SK-N-SH (cell line): ENCODE measurements at regions not wholly inside any gene's neighbourhood (a gene's known extent, or its start where the extent isn't known, plus 50 kb on each side); places are given as distances from the start of the nearest gene placed in this dataset.

Experiments used
- CTCF ChIA-PET: fragments of 300-600, 350-600 bp; formaldehyde crosslinking; extraction: SDS; loops from one replicate; lab custom pipeline; 2021; lab: Yijun Ruan, JAX
- POLR2A ChIA-PET: fragments of 350-600 bp; sonication (Branson Sonifier 250); formaldehyde crosslinking; extraction: SDS; loops from one replicate; lab custom pipeline; 2020; ENCODE audit warnings: antibody characterized with exemption, inconsistent platforms; lab: Yijun Ruan, JAX
- DNase-seq: peaks from one replicate; pipeline ENCODE4 v3.0.0; 2012
- H2AFZ ChIP-seq: fragments of 200-600 bp; sonication (generic); 2 replicates; pipeline ENCODE4 v1.8.1; 2016; ENCODE audit warnings: antibody characterized with exemption, mild to moderate bottlenecking, low read depth
- H3F3A ChIP-seq: fragments of 200-600 bp; sonication (generic); replicated peaks from 2 replicates; pipeline ENCODE3; 2016; ENCODE audit warnings: antibody characterized with exemption, mild to moderate bottlenecking; ENCODE audit not compliant: insufficient read depth
- H3K27ac ChIP-seq, 2 experiments: fragments of 200-500 bp in 1 of 2; fragments of 200-600 bp in 1 of 2; sonication (Bioruptor generic) in 1 of 2; sonication (generic), shearing (Covaris generic) in 1 of 2; 2 replicates each; pipeline versions ENCODE4 v1.5.1 to v1.6.1; 2014 to 2016; ENCODE audit warnings: low read depth in 2 of 2, inconsistent platforms in 1 of 2, low read length in 1 of 2, mild to moderate bottlenecking in 1 of 2, mixed read lengths in 1 of 2
- H3K27me3 ChIP-seq: fragments of 200-600 bp; sonication (generic), shearing (Covaris generic); 2 replicates; pipeline ENCODE4 v1.6.1; 2016; ENCODE audit warnings: mixed run types; ENCODE audit not compliant: insufficient read depth
- H3K36me3 ChIP-seq, 2 experiments: fragments of 200-500 bp in 1 of 2; fragments of 200-600 bp in 1 of 2; sonication (Bioruptor generic) in 1 of 2; sonication (generic) in 1 of 2; replicated peaks in 1 of 2; 2 replicates each; pipeline versions ENCODE3 to v1.5.1; 2014 to 2016; ENCODE audit warnings: low read length in 1 of 2, mild to moderate bottlenecking in 1 of 2; ENCODE audit not compliant: insufficient read depth in 2 of 2, control insufficient read depth in 1 of 2
- H3K4me1 ChIP-seq, 2 experiments: fragments of 200-500 bp in 1 of 2; fragments of 200-600 bp in 1 of 2; sonication (Bioruptor generic) in 1 of 2; sonication (generic), shearing (Covaris generic) in 1 of 2; 2 replicates each; pipeline versions ENCODE4 v1.5.1 to v1.6.1; 2014 to 2016; ENCODE audit warnings: low read depth in 1 of 2, low read length in 1 of 2, mixed run types in 1 of 2; ENCODE audit not compliant: insufficient read depth in 2 of 2, control insufficient read depth in 1 of 2
- H3K4me2 ChIP-seq: fragments of 200-600 bp; sonication (generic), shearing (Covaris generic); 2 replicates; pipeline ENCODE4 v1.6.1; 2017; ENCODE audit warnings: mixed run types
- H3K4me3 ChIP-seq, 2 experiments: fragments of 200-500 bp in 1 of 2; fragments of 200-600 bp in 1 of 2; sonication (Bioruptor generic) in 1 of 2; sonication (generic), shearing (Covaris generic) in 1 of 2; 2 replicates each; pipeline versions ENCODE4 v1.5.1 to v1.8.1; 2014 to 2016; ENCODE audit warnings: low read depth in 2 of 2, inconsistent platforms in 1 of 2, low read length in 1 of 2, mild to moderate bottlenecking in 1 of 2, mixed read lengths in 1 of 2, moderate library complexity in 1 of 2
- H3K79me2 ChIP-seq: fragments of 200-600 bp; sonication (generic); 2 replicates; pipeline ENCODE4 v1.8.1; 2017; ENCODE audit warnings: mild to moderate bottlenecking; ENCODE audit not compliant: insufficient read depth
- H3K9ac ChIP-seq: fragments of 200-600 bp; sonication (generic); 2 replicates; pipeline ENCODE4 v1.6.1; 2017; ENCODE audit warnings: mixed run types
- H3K9me2 ChIP-seq: fragments of 200-600 bp; sonication (generic); 2 replicates; pipeline ENCODE4 v1.6.1; 2017; ENCODE audit warnings: mixed run types
- H3K9me3 ChIP-seq: fragments of 200-600 bp; sonication (generic); 2 replicates; pipeline ENCODE4 v1.6.1; 2017; ENCODE audit warnings: mixed run types, mild to moderate bottlenecking, moderate library complexity
- H4K20me1 ChIP-seq: fragments of 200-600 bp; sonication (generic); 2 replicates; pipeline ENCODE4 v1.6.1; 2017; ENCODE audit warnings: mild to moderate bottlenecking, mixed run types; ENCODE audit not compliant: insufficient read depth
- CHD2 ChIP-seq: fragments of 150-350 bp; IDR thresholded peaks from 2 replicates; pipeline ENCODE4 v1.6.1; 2018; ENCODE audit warnings: low read length; ENCODE audit not compliant: partially characterized antibody
- ELF1 ChIP-seq: IDR thresholded peaks from 2 replicates; pipeline ENCODE4 v1.4.0; 2012
- EP300 ChIP-seq, 2 experiments: IDR thresholded peaks; 2 replicates each; pipeline versions ENCODE4 v1.4.0 to v1.6.1; 2012; ENCODE audit warnings: borderline replicate concordance in 1 of 2, low read depth in 1 of 2, low read length in 1 of 2
- EZH2phosphoT487 ChIP-seq: fragments of 200-600 bp; sonication (generic); IDR thresholded peaks from 2 replicates; pipeline ENCODE4 v1.6.1; 2017; ENCODE audit warnings: low read depth, mixed run types, mild to moderate bottlenecking, antibody characterized with exemption, moderate library complexity, borderline replicate concordance
- FOXJ3 ChIP-seq: sonication (generic); formaldehyde crosslinking; IDR thresholded peaks from 2 replicates; pipeline ENCODE4 v1.5.1; 2020; ENCODE audit warnings: mild to moderate bottlenecking, missing genetic modification reagents
- FOXM1 ChIP-seq: IDR thresholded peaks from 2 replicates; pipeline ENCODE4 v1.4.0; 2012; ENCODE audit warnings: low read depth, mild to moderate bottlenecking
- GABPA ChIP-seq: IDR thresholded peaks from 2 replicates; pipeline ENCODE4 v1.4.0; 2012; ENCODE audit warnings: low read depth, mild to moderate bottlenecking
- GATA2 ChIP-seq: sonication (generic); formaldehyde crosslinking; IDR thresholded peaks from 2 replicates; pipeline ENCODE4 v1.5.0; 2020; ENCODE audit warnings: mild to moderate bottlenecking, missing genetic modification reagents
- JUND ChIP-seq: IDR thresholded peaks from 2 replicates; pipeline ENCODE4 v1.4.0; 2012
- MEF2A ChIP-seq: IDR thresholded peaks from 2 replicates; pipeline ENCODE4 v1.4.0; 2012; ENCODE audit warnings: low read depth, borderline replicate concordance
- MXI1 ChIP-seq: IDR thresholded peaks from 2 replicates; pipeline ENCODE4 v1.6.1; 2012; ENCODE audit warnings: mild to moderate bottlenecking, low read depth, low read length, improper control_type of control experiment
- NFIC ChIP-seq: IDR thresholded peaks from 2 replicates; pipeline ENCODE4 v1.4.0; 2012; ENCODE audit warnings: borderline replicate concordance
- POLR2AphosphoS5 ChIP-seq: IDR thresholded peaks from 2 replicates; pipeline ENCODE4 v1.6.1; 2012; ENCODE audit warnings: low read depth, low read length
- RCOR1 ChIP-seq: fragments of 150-350 bp; IDR thresholded peaks from 2 replicates; pipeline ENCODE4 v1.6.1; 2017; ENCODE audit warnings: antibody characterized with exemption, low read length
- RFX5 ChIP-seq: IDR thresholded peaks from 2 replicates; pipeline ENCODE4 v1.6.1; 2012; ENCODE audit warnings: mild to moderate bottlenecking, improper control_type of control experiment, low read length
- RXRA ChIP-seq: IDR thresholded peaks from 2 replicates; pipeline ENCODE4 v1.4.0; 2012; ENCODE audit warnings: low read depth, mild to moderate bottlenecking, borderline replicate concordance
- SIN3A ChIP-seq: IDR thresholded peaks from 2 replicates; pipeline ENCODE4 v1.6.1; 2012; ENCODE audit warnings: low read depth, mild to moderate bottlenecking, low read length, moderate library complexity, borderline replicate concordance
- SMC3 ChIP-seq: IDR thresholded peaks from 2 replicates; pipeline ENCODE4 v1.6.1; 2012; ENCODE audit warnings: low read depth, low read length, improper control_type of control experiment
- TEAD4 ChIP-seq: IDR thresholded peaks from 2 replicates; pipeline ENCODE4 v1.4.0; 2012; ENCODE audit warnings: mild to moderate bottlenecking, borderline replicate concordance; ENCODE audit not compliant: insufficient read depth
- YY1 ChIP-seq: IDR thresholded peaks from 2 replicates; pipeline ENCODE4 v1.4.0; 2012; ENCODE audit warnings: low read depth, mild to moderate bottlenecking
- ZBTB33 ChIP-seq: IDR thresholded peaks from 2 replicates; pipeline ENCODE4 v1.4.0; 2012; ENCODE audit warnings: low read depth, borderline replicate concordance
- WGBS: methylation state at CpG from one replicate; pipeline ENCODE4 v1.1.6; 2017; ENCODE audit warnings: low lambda C conversion rate; 5-methylcytosine and 5-hydroxymethylcytosine counted together
- TF ChIP-seq, protein P1 (sequence below): fragments of 150-350 bp; IDR thresholded peaks from 2 replicates; pipeline ENCODE4 v1.6.1; 2016; ENCODE audit warnings: mild to moderate bottlenecking, low read depth, low read length
- TF ChIP-seq, protein P2 (sequence below): IDR thresholded peaks from 2 replicates; pipeline ENCODE4 v1.4.0; 2012; ENCODE audit warnings: low read depth, borderline replicate concordance
- TF ChIP-seq, protein P3 (sequence below): IDR thresholded peaks from 2 replicates; pipeline ENCODE4; 2012
- TF ChIP-seq, protein P4 (sequence below): fragments of 150-350 bp; IDR thresholded peaks from 2 replicates; pipeline ENCODE4 v1.6.1; 2017; ENCODE audit warnings: antibody characterized with exemption, low read length, low read depth, borderline replicate concordance

- TF ChIP-seq, protein P1, sequence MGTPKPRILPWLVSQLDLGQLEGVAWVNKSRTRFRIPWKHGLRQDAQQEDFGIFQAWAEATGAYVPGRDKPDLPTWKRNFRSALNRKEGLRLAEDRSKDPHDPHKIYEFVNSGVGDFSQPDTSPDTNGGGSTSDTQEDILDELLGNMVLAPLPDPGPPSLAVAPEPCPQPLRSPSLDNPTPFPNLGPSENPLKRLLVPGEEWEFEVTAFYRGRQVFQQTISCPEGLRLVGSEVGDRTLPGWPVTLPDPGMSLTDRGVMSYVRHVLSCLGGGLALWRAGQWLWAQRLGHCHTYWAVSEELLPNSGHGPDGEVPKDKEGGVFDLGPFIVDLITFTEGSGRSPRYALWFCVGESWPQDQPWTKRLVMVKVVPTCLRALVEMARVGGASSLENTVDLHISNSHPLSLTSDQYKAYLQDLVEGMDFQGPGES, result no peak
- TF ChIP-seq RXRA (no peak), ELF1 (no peak), MEF2A (no peak), JUND (no peak), SIN3A (no peak), RCOR1 (peak; percentile 93; the same call in 1 of the 2 replicates), POLR2AphosphoS5 (peak; percentile 15; the same call in 1 of the 2 replicates), NFIC (peak; percentile 47)
- TF ChIP-seq, protein P2, sequence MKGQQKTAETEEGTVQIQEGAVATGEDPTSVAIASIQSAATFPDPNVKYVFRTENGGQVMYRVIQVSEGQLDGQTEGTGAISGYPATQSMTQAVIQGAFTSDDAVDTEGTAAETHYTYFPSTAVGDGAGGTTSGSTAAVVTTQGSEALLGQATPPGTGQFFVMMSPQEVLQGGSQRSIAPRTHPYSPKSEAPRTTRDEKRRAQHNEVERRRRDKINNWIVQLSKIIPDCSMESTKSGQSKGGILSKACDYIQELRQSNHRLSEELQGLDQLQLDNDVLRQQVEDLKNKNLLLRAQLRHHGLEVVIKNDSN, result no peak
- TF ChIP-seq, protein P3, sequence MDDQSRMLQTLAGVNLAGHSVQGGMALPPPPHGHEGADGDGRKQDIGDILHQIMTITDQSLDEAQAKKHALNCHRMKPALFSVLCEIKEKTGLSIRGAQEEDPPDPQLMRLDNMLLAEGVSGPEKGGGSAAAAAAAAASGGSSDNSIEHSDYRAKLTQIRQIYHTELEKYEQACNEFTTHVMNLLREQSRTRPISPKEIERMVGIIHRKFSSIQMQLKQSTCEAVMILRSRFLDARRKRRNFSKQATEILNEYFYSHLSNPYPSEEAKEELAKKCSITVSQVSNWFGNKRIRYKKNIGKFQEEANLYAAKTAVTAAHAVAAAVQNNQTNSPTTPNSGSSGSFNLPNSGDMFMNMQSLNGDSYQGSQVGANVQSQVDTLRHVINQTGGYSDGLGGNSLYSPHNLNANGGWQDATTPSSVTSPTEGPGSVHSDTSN, result no peak
Observed at GRCh38 chr16:54402270-54402669, 115.7 kb upstream of the IRX3 start (continued).

- Histone ChIP-seq H3K4me3 (no peak overlapping the region), H3K9ac (no peak overlapping the region), H2AFZ (no peak overlapping the region), H3F3A (no peaks in the 10 kb centered on the region), H3K27ac (no peak overlapping the region), H3K9me2 (no peaks in the 10 kb centered on the region), H3K79me2 (no peaks in the 10 kb centered on the region), H4K20me1 (no peaks in the 10 kb centered on the region), H3K4me1 (peaks cover 0 to 20% of the 10 kb centered on the region in 2 experiments; a peak in 1 of 4 replicates), H3K9me3 (no peaks in the 10 kb centered on the region), H3K27me3 (no peaks in the 10 kb centered on the region), H3K36me3 (no peaks in the 10 kb centered on the region), H3K4me2 (no peak overlapping the region)
- CTCF ChIA-PET, result interaction anchor here (1.1 kb wide), 1 partner anchor 9 kb away, joined by 3 read pairs; no protein-coding TSS in a partner anchor
- DNase-seq, result no peak
- TF ChIP-seq GATA2 (CRISPR knock-in tag) (no peak), FOXJ3 (CRISPR knock-in tag) (no peak), YY1 (no peak), EZH2phosphoT487 (no peak), JUND (no peak), GABPA (no peak), MXI1 (no peak), SMC3 (no peak), RXRA (no peak), NFIC (no peak), TEAD4 (no peak), CHD2 (no peak), RCOR1 (no peak), ELF1 (no peak), FOXM1 (no peak), EP300 (IDR thresholded peaks at IDR 0.05; ENCODE audit: borderline replicate concordance in 1 of 2, low read depth in 1 of 2, low read length in 1 of 2) (no peak), ZBTB33 (no peak), RFX5 (no peak)
- TF ChIP-seq, protein P4, sequence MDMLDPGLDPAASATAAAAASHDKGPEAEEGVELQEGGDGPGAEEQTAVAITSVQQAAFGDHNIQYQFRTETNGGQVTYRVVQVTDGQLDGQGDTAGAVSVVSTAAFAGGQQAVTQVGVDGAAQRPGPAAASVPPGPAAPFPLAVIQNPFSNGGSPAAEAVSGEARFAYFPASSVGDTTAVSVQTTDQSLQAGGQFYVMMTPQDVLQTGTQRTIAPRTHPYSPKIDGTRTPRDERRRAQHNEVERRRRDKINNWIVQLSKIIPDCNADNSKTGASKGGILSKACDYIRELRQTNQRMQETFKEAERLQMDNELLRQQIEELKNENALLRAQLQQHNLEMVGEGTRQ, result no peak
- TF ChIP-seq, protein P1, result no peak
- 83% methylated on average over 4 of the region's 5 CpGs for WGBS
- POLR2A ChIA-PET, result no interaction called here
Observed at GRCh38 chr16:54400261-54400660, 113.7 kb upstream of the IRX3 start.
